Keratinocyte (primary cell): ENCODE measurements at regions not wholly inside any gene's neighbourhood (a gene's known extent, or its start where the extent isn't known, plus 50 kb on each side); places are given as distances from the start of the nearest gene placed in this dataset.

Experiments used
- EZH2 ChIP-seq: IDR thresholded peaks from one replicate; pipeline ENCODE4 v1.6.1; 2012; ENCODE audit warnings: inconsistent platforms, mild to moderate bottlenecking, low read length, moderate library complexity
- TF ChIP-seq, protein P1 (sequence below), 3 experiments: IDR thresholded peaks in 1 of 3; conservative IDR thresholded peaks in 1 of 3; optimal IDR thresholded peaks in 1 of 3; 2 replicates in 2 of 3; 3 replicates in 1 of 3; pipeline versions ENCODE3 to v1.5.1; 2011; ENCODE audit warnings: low read length in 3 of 3, mild to moderate bottlenecking in 3 of 3, moderate library complexity in 2 of 3, control low read depth in 1 of 3, inconsistent platforms in 1 of 3; ENCODE audit not compliant: insufficient read depth in 2 of 3; ENCODE audit errors: extremely low read depth in 1 of 3

GRCh38 chr11:119506436-119506835 lies 83.5 kb upstream of the THY1 start:
- TF ChIP-seq, protein P1, sequence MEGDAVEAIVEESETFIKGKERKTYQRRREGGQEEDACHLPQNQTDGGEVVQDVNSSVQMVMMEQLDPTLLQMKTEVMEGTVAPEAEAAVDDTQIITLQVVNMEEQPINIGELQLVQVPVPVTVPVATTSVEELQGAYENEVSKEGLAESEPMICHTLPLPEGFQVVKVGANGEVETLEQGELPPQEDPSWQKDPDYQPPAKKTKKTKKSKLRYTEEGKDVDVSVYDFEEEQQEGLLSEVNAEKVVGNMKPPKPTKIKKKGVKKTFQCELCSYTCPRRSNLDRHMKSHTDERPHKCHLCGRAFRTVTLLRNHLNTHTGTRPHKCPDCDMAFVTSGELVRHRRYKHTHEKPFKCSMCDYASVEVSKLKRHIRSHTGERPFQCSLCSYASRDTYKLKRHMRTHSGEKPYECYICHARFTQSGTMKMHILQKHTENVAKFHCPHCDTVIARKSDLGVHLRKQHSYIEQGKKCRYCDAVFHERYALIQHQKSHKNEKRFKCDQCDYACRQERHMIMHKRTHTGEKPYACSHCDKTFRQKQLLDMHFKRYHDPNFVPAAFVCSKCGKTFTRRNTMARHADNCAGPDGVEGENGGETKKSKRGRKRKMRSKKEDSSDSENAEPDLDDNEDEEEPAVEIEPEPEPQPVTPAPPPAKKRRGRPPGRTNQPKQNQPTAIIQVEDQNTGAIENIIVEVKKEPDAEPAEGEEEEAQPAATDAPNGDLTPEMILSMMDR (optimal IDR thresholded peaks at IDR 0.05 in 1 of 3, IDR thresholded peaks at IDR 0.05 in 1 of 3, conservative IDR thresholded peaks at IDR 0.05 in 1 of 3; ENCODE audit: extremely low read depth in 1 of 3, insufficient read depth in 2 of 3, low read length in 3 of 3) = no peak
- TF ChIP-seq EZH2 = no peak
